GM21717 (cell line): ENCODE measurements at regions not wholly inside any gene's neighbourhood (a gene's known extent, or its start where the extent isn't known, plus 50 kb on each side); places are given as distances from the start of the nearest gene placed in this dataset.
A peak's percentile ranks its signal among the peaks of the same experiment; 100 is the strongest.
"Not testable (repeated sequence)": the region's sequence is repeated elsewhere in the genome, so short reads cannot be mapped to it uniquely, and the experiment has no call there.

ENCODE experiments used
- ATAC-seq: cut with Tn5 transposase; IDR thresholded peaks from one replicate; pipeline ENCODE4 v1.9.1; 2021; ENCODE audit warnings: mild to moderate bottlenecking, moderate library complexity; ENCODE audit not compliant: unreplicated experiment

- no peak for ATAC-seq
Measured at GRCh38 chr9:89695441-89695891, 90.7 kb downstream of the GADD45G start.

- not testable (repeated sequence) for ATAC-seq
Measured at GRCh38 chr9:89695979-89696378, 91.2 kb downstream of the GADD45G start.

- no peak for ATAC-seq
Measured at GRCh38 chr9:89696780-89697179, 92.0 kb downstream of the GADD45G start.

GRCh38 chr9:89697553-89697952, 92.7 kb downstream of the GADD45G start:
- ATAC-seq = no peak

- ATAC-seq = no peak
Measured at GRCh38 chr9:89698411-89699005, 93.7 kb downstream of the GADD45G start.

- ATAC-seq = no peak
Measured at GRCh38 chr9:89699646-89700045, 94.8 kb downstream of the GADD45G start.

- peak; percentile 79 for ATAC-seq
Measured at GRCh38 chr9:89701221-89701798, 96.5 kb downstream of the GADD45G start.

- ATAC-seq = no peak
Measured at GRCh38 chr9:89702401-89702800, 97.6 kb downstream of the GADD45G start.

- ATAC-seq = no peak
Measured at GRCh38 chr9:89705651-89706050, 100.8 kb downstream of the GADD45G start.

GRCh38 chr9:89706086-89706485, 101.3 kb downstream of the GADD45G start:
- no peak for ATAC-seq

GRCh38 chr9:89706731-89707191, 101.9 kb downstream of the GADD45G start:
- ATAC-seq = no peak

- no peak for ATAC-seq
Measured at GRCh38 chr9:89710697-89711096, 105.9 kb downstream of the GADD45G start.

- ATAC-seq = no peak
Measured at GRCh38 chr9:89711866-89712265, 107.1 kb downstream of the GADD45G start.

- ATAC-seq = no peak
Measured at GRCh38 chr9:89712283-89712682, 107.5 kb downstream of the GADD45G start.

- no peak for ATAC-seq
Measured at GRCh38 chr9:89714321-89714720, 109.5 kb downstream of the GADD45G start.

- no peak for ATAC-seq
Measured at GRCh38 chr9:89715318-89715858, 110.6 kb downstream of the GADD45G start.

GRCh38 chr9:89715881-89716280, 111.1 kb downstream of the GADD45G start:
- no peak for ATAC-seq

- ATAC-seq = no peak
Measured at GRCh38 chr9:89716559-89716958, 111.7 kb downstream of the GADD45G start.

- ATAC-seq = no peak
Measured at GRCh38 chr9:89718176-89718575, 113.4 kb downstream of the GADD45G start.

- ATAC-seq = no peak
Measured at GRCh38 chr9:89718651-89719050, 113.8 kb downstream of the GADD45G start.

- ATAC-seq = no peak
Measured at GRCh38 chr9:89719202-89719601, 114.4 kb downstream of the GADD45G start.

- no peak for ATAC-seq
Measured at GRCh38 chr9:89720696-89721175, 115.9 kb downstream of the GADD45G start.
